ENCODE measurements at regions not wholly inside any gene's neighbourhood (a gene's known extent, or its start where the extent isn't known, plus 50 kb on each side); places are given as distances from the start of the nearest gene placed in this dataset.

GRCh38 chr1:110816945-110817344 is 56.0 kb upstream of the CD53 start:
- peaks cover 0 to 4% (median 0%) of the 10 kb centered on the region in 4 donors for H3K27me3 ChIP-seq (ENCODE audit: control insufficient read depth in 4 of 4, insufficient read depth in 4 of 4, low read length in 3 of 4)
- H3K4me3 ChIP-seq (ENCODE audit: low read depth in 1 of 3, low read length in 3 of 3), result no peak overlapping the region
- WGBS, result 67% methylated on average over 3 of the region's 3 CpGs
- no peak for DNase-seq (ENCODE audit: low spot score)
- no peak overlapping the region for H3K9ac ChIP-seq (ENCODE audit: low read depth in 1 of 2, low read length in 2 of 2)
- no peak overlapping the region for H3K27ac ChIP-seq (ENCODE audit: low read depth in 1 of 2, low read length in 2 of 2)
- no peak for TF ChIP-seq CTCF (IDR thresholded peaks at IDR 0.05; ENCODE audit: low read depth, low read length, missing input control)
- no peak for TF ChIP-seq FOXA2 (IDR thresholded peaks at IDR 0.05)
- no peak for TF ChIP-seq NR2F2 (IDR thresholded peaks at IDR 0.05)
- H3K9me3 ChIP-seq (ENCODE audit: control insufficient read depth in 4 of 4, low read length in 3 of 4), result no peaks in the 10 kb centered on the region
- no peaks in the 10 kb centered on the region for H3K4me1 ChIP-seq (ENCODE audit: control insufficient read depth in 4 of 4, insufficient read depth in 4 of 4, low read length in 3 of 4)
- no peaks in the 10 kb centered on the region for H3K36me3 ChIP-seq (ENCODE audit: control insufficient read depth in 4 of 4, insufficient read depth in 3 of 4, low read depth in 1 of 4, low read length in 3 of 4)

GRCh38 chr1:110811529-110811928 is 61.4 kb upstream of the CD53 start:
- Histone ChIP-seq H3K9me3 (ENCODE audit: control insufficient read depth in 4 of 4, low read length in 3 of 4) (no peaks in the 10 kb centered on the region), H3K36me3 (ENCODE audit: control insufficient read depth in 4 of 4, insufficient read depth in 3 of 4, low read depth in 1 of 4, low read length in 3 of 4) (no peaks in the 10 kb centered on the region), H3K27ac (ENCODE audit: low read depth in 1 of 2, low read length in 2 of 2) (no peak overlapping the region), H3K4me3 (ENCODE audit: low read depth in 1 of 3, low read length in 3 of 3) (no peak overlapping the region), H3K9ac (ENCODE audit: low read depth in 1 of 2, low read length in 2 of 2) (no peak overlapping the region), H3K27me3 (ENCODE audit: control insufficient read depth in 4 of 4, insufficient read depth in 4 of 4, low read length in 3 of 4) (peaks cover 0 to 4% (median 1%) of the 10 kb centered on the region in 4 donors), H3K4me1 (ENCODE audit: control insufficient read depth in 4 of 4, insufficient read depth in 4 of 4, low read length in 3 of 4) (no peaks in the 10 kb centered on the region)
- DNase-seq (ENCODE audit: low spot score), result no peak
- WGBS, result 28% methylated on average over 1 of the region's 1 CpG
- TF ChIP-seq ZBTB33 (IDR thresholded peaks at IDR 0.05) (no peak), JUND (IDR thresholded peaks at IDR 0.05) (no peak)

- H3K4me3 ChIP-seq (ENCODE audit: low read depth in 1 of 3, low read length in 3 of 3), result no peak overlapping the region
- peaks cover 0 to 3% (median 0%) of the 10 kb centered on the region in 4 donors for H3K9me3 ChIP-seq (ENCODE audit: control insufficient read depth in 4 of 4, low read length in 3 of 4)
- TF ChIP-seq JUND (IDR thresholded peaks at IDR 0.05), result no peak
- TF ChIP-seq REST (IDR thresholded peaks at IDR 0.05), result peak; percentile 45
- no peaks in the 10 kb centered on the region for H3K36me3 ChIP-seq (ENCODE audit: control insufficient read depth in 4 of 4, insufficient read depth in 3 of 4, low read depth in 1 of 4, low read length in 3 of 4)
- no peak overlapping the region for H3K27ac ChIP-seq (ENCODE audit: low read depth in 1 of 2, low read length in 2 of 2)
- no peak for DNase-seq (ENCODE audit: low spot score)
- no peaks in the 10 kb centered on the region for H3K27me3 ChIP-seq (ENCODE audit: control insufficient read depth in 4 of 4, insufficient read depth in 4 of 4, low read length in 3 of 4)
- no peaks in the 10 kb centered on the region for H3K4me1 ChIP-seq (ENCODE audit: control insufficient read depth in 4 of 4, insufficient read depth in 4 of 4, low read length in 3 of 4)
- 60% methylated on average over 2 of the region's 2 CpGs for WGBS
- no peak overlapping the region for H3K9ac ChIP-seq (ENCODE audit: low read depth in 1 of 2, low read length in 2 of 2)
These were observed 72.9 kb upstream of the CD53 start for GRCh38 chr1:110800079-110800478.

All from liver (tissue), 8 donors.